GM19240 (cell line): ENCODE measurements at regions not wholly inside any gene's neighbourhood (a gene's known extent, or its start where the extent isn't known, plus 50 kb on each side); places are given as distances from the start of the nearest gene placed in this dataset.

Source experiments
- DNase-seq: peaks from one replicate; pipeline ENCODE4 v3.0.0; 2011; ENCODE audit warnings: low spot score; ENCODE audit not compliant: insufficient read length

DNA sequence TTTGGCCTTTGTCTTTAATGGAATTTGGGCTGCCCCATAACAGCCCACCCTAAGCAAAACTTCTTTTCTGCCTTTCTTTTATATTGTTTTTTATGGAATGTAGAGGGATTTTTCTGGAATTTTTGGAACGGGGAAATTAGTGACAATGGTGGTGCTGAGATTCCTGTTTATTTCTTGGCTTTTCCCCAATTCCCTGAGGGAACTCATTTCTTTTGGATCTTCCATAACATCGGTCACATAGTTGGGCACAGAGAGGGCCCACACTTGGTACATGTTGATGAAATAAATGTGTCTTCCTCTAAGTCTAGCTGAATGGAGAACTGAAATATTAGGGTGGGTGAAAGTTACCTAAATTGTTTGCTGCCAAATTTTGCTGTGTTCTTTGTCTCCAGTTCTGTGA is 191.6 kb upstream of the TNP1 start:
- no peak for DNase-seq

- no peak for DNase-seq
These were observed 190.1 kb upstream of the TNP1 start for GRCh38 chr2:217049956-217050355.

DNA sequence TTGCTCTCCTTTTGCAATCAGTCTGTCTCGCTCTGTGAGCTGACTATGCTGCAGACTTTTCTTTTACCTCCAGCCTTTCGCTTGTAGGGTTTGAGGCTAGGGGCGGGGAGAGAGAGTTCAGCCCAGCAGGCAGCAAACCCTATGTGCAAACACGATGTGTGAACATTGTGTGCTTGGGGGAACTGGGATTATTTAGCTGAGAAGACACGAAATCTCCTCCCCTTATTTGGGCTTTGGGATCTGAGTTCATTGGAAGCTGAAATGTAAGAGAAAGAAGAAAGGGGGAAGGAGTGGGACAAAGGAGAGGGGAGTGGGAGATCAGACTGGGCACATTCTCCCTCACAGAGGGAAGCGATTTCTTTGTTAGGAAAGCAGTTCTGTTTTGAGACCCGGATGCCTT is 189.6 kb upstream of the TNP1 start:
- DNase-seq, result no peak

DNA sequence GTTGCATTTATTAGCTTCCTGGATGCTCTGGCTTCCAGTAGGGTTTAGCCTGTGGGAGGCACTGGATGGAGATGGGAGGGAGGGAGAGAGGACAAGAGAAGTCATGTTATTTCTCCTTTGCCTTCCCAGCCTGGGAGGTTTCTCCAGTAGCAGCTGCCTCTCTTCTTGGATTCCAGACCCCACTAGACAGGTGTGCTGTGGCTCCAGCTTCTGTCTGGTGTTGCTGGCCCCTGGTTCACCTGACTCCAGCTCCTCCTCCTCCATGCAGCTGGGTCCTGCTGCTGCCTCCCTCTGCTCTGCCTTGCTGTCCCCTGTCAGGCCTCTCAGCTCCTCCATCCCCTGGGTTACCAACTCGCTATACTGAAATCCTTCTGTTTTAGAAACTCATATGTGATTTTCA is 188.9 kb upstream of the TNP1 start:
- DNase-seq, result no peak

DNA sequence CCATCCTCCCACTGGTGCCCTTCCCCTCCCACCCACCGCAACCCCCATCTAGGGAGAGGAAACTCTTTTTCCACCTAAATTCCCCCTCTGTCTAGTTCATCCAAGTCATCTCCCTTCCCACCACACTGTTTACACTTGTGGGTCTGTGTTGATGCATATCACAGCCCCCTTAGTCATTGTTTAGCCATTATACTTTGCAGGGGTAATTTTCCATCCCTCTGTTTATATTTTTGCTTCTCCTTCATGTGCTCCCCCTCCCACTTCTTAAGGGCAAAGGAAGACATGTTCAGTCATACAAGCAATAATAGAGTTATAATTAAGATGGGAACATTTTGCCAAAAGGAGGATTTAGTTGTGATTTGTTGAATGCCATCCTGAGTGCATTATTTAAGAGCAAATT is 187.8 kb upstream of the TNP1 start:
- no peak for DNase-seq

DNA sequence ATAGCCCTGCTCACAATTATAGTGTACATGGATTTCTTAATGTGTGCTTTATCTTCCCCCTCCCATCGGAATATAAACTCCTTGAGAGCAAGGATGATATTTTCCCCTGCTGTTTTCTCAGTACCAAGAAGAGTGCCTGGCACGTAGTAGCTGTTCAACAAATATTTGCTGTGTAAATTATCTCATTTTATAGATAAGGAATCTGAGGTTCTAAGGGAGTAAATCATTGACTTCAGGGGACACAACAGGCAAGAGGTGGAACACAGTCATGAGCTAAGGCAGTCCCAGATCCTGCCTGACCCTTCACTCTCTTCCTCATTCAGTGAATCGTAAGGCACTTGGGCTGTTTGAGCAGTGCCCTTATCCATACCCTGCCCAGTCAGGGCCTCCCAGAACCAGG is 187.3 kb upstream of the TNP1 start:
- no peak for DNase-seq

- no peak for DNase-seq
These were observed 186.0 kb upstream of the TNP1 start for GRCh38 chr2:217045700-217046475.

GRCh38 chr2:217040099-217040498 is 180.2 kb upstream of the TNP1 start:
- DNase-seq, result no peak

DNA sequence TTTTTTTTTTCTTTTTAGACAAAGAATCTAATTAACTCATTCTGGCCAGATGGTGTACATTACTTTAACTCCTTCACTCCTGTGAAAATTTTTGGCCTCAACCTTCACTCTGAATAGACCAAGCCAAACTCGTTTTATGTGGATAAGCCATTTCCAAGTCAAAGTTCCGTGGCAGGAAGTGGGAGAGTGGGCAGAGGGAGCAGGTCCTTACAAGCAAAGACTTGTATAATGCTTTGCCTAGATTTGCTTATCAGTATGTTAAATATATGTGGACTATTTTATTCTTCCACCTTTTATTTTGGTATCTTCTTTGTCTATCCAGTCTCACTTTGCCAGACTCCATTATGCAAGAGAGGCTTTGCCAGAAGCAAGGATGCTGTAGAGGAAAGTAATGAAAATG is 178.1 kb upstream of the TNP1 start:
- DNase-seq, result no peak

- DNase-seq, result no peak
These were observed 177.5 kb upstream of the TNP1 start for GRCh38 chr2:217037353-217037752.

- no peak for DNase-seq
These were observed 176.1 kb upstream of the TNP1 start for GRCh38 chr2:217035967-217036366.

GRCh38 chr2:217033186-217033585 is 173.3 kb upstream of the TNP1 start:
- DNase-seq, result no peak

GRCh38 chr2:217031445-217031844 is 171.6 kb upstream of the TNP1 start:
- DNase-seq, result no peak

GRCh38 chr2:217030081-217030480 is 170.2 kb upstream of the TNP1 start:
- no peak for DNase-seq

DNA sequence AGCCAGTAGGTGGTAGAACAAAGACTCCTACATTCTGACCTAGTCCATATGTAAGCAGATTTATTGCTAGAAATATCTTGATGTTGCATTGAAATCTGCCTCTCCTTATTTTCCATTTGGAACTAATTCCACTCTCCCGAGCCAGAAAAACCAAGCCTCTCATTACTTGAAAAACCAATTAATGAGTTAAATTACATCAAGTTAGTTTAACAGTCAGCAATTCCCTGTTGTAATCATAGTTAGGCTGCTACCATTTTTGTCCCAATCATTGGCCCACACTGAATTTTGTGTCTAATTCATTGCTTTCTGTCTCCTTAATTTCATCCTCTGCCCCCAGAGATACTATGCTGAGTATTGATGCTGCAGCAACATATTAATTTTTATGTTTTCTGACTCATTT is 168.3 kb upstream of the TNP1 start:
- no peak for DNase-seq

DNA sequence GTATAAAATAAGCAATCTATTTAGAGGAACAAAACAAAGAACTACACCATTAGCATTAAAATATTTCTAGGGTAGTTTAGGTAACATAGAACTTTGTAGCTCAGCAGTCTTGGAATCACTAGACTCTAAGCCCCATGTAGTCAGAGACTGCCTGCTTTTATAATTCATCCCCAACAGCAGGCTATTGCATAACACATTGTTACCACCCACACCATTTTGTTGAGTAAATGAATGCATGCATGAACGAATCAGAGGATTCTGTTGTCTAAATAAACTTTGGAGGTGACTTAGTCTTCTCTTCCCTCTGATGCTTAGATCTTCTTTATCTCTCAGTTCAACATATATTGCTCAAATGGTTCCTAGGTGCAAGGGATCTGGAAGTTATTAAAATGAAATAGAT is 167.6 kb upstream of the TNP1 start:
- no peak for DNase-seq

GRCh38 chr2:217026569-217026968 is 166.7 kb upstream of the TNP1 start:
- no peak for DNase-seq

DNA sequence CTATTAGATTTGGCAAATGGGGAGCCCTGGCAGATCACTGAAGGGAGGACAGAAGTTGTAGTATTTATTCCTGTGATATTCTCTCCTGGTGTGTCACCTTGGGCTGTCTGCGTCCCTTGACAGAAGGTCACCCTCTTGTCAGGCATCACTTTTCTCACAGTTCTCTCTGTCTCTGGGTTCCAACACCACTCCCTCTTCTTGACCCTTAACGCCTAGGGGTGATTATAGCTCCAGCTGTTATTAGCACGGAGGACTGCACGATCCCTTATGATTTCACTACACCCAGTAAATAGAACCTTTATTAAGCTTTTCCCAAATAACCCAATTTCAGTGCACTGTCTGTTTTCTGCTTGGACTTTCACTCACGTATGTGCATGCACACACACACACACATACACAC is 166.3 kb upstream of the TNP1 start:
- no peak for DNase-seq

- no peak for DNase-seq
These were observed 163.7 kb upstream of the TNP1 start for GRCh38 chr2:217023611-217024010.

DNA sequence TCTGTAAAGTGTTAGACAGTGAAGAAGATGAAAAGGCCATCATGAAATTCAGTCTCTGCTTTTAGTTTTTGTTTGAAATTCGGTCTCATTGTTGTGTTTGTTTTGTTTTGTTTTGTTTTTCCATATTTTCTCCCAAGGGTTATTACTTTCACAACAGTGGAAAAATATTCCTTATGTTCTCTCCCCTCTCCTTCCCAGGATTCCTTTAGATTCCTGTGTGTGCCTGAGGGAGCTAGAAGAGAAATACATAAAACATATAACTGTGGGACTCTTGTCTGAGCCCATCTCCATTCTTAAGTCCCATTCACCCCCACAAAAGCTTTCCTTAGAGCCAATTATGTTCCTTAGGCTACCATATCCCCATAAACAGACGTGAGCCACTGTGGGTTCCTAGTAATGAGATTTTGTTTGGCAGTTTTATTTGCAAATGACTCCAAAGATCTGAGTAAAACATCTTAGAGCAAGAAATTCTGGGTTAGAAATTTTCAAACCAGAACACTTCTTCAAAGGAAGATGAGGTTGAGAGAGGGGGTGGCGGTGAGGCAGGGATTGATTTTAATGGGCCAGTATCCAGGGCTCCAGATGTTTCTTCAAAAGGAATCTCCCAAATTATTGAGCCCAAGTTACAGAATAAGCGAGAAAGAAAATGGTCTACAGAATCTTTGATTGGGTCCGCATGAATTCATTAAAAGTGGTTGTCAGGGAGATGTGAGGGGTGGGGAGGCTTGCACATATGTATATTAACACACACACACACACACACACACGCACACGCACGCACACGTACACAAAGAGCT is 157.8 kb upstream of the TNP1 start:
- no peak for DNase-seq

DNA sequence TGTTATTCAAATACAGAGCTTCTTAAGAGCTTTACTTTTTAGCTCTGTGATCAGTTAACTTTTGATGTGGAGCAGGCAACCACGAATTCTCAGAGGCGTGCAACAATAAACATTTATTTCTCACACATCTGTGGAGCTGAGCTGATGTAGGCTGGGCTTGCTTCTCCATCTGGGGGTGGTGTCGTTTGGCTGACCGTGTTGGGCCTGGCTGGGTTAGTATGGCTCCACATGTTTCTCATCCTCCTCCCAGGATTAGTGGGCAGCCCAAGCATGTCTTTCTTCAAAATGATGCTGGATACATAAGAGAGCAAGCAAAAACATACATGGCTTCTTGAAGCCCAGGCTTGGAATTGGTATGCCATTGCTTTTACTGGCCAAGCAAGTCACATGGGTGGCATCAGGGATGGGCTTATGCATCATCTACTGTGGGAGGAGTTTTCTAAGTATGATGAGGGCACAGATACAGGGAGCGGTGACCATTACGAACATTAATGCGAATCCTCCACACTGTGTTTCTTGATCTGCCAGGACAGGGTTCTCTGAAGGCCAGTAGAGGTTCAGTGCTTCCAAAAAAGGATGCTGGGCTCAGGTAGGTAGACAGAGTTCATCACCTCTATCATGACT is 157.0 kb upstream of the TNP1 start:
- DNase-seq, result no peak

DNA sequence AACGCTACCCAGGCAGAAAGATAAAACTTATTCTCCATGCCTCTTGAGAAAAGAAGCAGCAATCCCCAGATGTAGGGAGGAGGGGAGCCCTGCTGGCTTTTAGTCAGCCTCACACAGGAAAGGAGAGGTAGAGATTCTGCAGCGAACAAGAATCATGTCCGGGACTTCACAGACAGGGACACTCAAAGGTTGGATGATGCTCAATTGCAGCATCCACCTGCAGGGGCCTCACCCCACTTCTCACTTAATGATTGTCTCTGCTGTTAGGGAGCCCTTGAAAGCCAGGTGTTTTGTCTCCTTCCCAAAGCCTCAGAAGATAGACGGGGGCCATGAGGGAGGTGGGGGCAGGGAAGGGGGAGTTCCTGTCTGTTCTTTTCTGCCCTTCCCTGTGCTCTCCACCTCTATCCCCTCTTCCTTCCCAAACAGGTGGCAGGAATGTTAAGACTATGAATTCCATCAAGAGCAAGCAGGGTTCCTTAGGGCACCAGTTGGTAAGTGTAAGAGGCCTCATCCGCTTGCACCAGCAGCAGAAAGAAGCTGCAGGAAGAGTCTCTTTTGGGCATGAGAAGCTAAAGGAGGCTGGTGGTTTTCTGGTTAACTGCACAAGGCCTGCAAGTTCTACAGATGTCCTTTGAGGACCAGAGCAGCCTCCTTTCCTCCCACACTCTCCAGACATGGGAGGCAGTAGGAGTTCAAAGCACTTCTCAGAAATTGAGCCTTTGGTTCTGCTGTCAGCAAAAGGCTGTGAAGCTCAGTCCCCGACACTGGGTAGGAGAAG is 154.7 kb upstream of the TNP1 start:
- DNase-seq, result no peak
